SK-N-SH (cell line): ENCODE measurements at regions not wholly inside any gene's neighbourhood (a gene's known extent, or its start where the extent isn't known, plus 50 kb on each side); places are given as distances from the start of the nearest gene placed in this dataset.

Experiments
- CTCF ChIA-PET: fragments of 300-600, 350-600 bp; formaldehyde crosslinking; extraction: SDS; loops from one replicate; lab custom pipeline; 2021; lab: Yijun Ruan, JAX
- POLR2A ChIA-PET: fragments of 350-600 bp; sonication (Branson Sonifier 250); formaldehyde crosslinking; extraction: SDS; loops from one replicate; lab custom pipeline; 2020; ENCODE audit warnings: antibody characterized with exemption, inconsistent platforms; lab: Yijun Ruan, JAX
- DNase-seq: peaks from one replicate; pipeline ENCODE4 v3.0.0; 2012
- H2AFZ ChIP-seq: fragments of 200-600 bp; sonication (generic); 2 replicates; pipeline ENCODE4 v1.8.1; 2016; ENCODE audit warnings: antibody characterized with exemption, mild to moderate bottlenecking, low read depth
- H3F3A ChIP-seq: fragments of 200-600 bp; sonication (generic); replicated peaks from 2 replicates; pipeline ENCODE3; 2016; ENCODE audit warnings: antibody characterized with exemption, mild to moderate bottlenecking; ENCODE audit not compliant: insufficient read depth
- H3K27ac ChIP-seq, 2 experiments: fragments of 200-500 bp in 1 of 2; fragments of 200-600 bp in 1 of 2; sonication (Bioruptor generic) in 1 of 2; sonication (generic), shearing (Covaris generic) in 1 of 2; 2 replicates each; pipeline versions ENCODE4 v1.5.1 to v1.6.1; 2014 to 2016; ENCODE audit warnings: low read depth in 2 of 2, inconsistent platforms in 1 of 2, low read length in 1 of 2, mild to moderate bottlenecking in 1 of 2, mixed read lengths in 1 of 2
- H3K27me3 ChIP-seq: fragments of 200-600 bp; sonication (generic), shearing (Covaris generic); 2 replicates; pipeline ENCODE4 v1.6.1; 2016; ENCODE audit warnings: mixed run types; ENCODE audit not compliant: insufficient read depth
- H3K36me3 ChIP-seq, 2 experiments: fragments of 200-500 bp in 1 of 2; fragments of 200-600 bp in 1 of 2; sonication (Bioruptor generic) in 1 of 2; sonication (generic) in 1 of 2; replicated peaks in 1 of 2; 2 replicates each; pipeline versions ENCODE3 to v1.5.1; 2014 to 2016; ENCODE audit warnings: low read length in 1 of 2, mild to moderate bottlenecking in 1 of 2; ENCODE audit not compliant: insufficient read depth in 2 of 2, control insufficient read depth in 1 of 2
- H3K4me1 ChIP-seq, 2 experiments: fragments of 200-500 bp in 1 of 2; fragments of 200-600 bp in 1 of 2; sonication (Bioruptor generic) in 1 of 2; sonication (generic), shearing (Covaris generic) in 1 of 2; 2 replicates each; pipeline versions ENCODE4 v1.5.1 to v1.6.1; 2014 to 2016; ENCODE audit warnings: low read depth in 1 of 2, low read length in 1 of 2, mixed run types in 1 of 2; ENCODE audit not compliant: insufficient read depth in 2 of 2, control insufficient read depth in 1 of 2
- H3K4me2 ChIP-seq: fragments of 200-600 bp; sonication (generic), shearing (Covaris generic); 2 replicates; pipeline ENCODE4 v1.6.1; 2017; ENCODE audit warnings: mixed run types
- H3K4me3 ChIP-seq, 2 experiments: fragments of 200-500 bp in 1 of 2; fragments of 200-600 bp in 1 of 2; sonication (Bioruptor generic) in 1 of 2; sonication (generic), shearing (Covaris generic) in 1 of 2; 2 replicates each; pipeline versions ENCODE4 v1.5.1 to v1.8.1; 2014 to 2016; ENCODE audit warnings: low read depth in 2 of 2, inconsistent platforms in 1 of 2, low read length in 1 of 2, mild to moderate bottlenecking in 1 of 2, mixed read lengths in 1 of 2, moderate library complexity in 1 of 2
- H3K79me2 ChIP-seq: fragments of 200-600 bp; sonication (generic); 2 replicates; pipeline ENCODE4 v1.8.1; 2017; ENCODE audit warnings: mild to moderate bottlenecking; ENCODE audit not compliant: insufficient read depth
- H3K9ac ChIP-seq: fragments of 200-600 bp; sonication (generic); 2 replicates; pipeline ENCODE4 v1.6.1; 2017; ENCODE audit warnings: mixed run types
- H3K9me2 ChIP-seq: fragments of 200-600 bp; sonication (generic); 2 replicates; pipeline ENCODE4 v1.6.1; 2017; ENCODE audit warnings: mixed run types
- H3K9me3 ChIP-seq: fragments of 200-600 bp; sonication (generic); 2 replicates; pipeline ENCODE4 v1.6.1; 2017; ENCODE audit warnings: mixed run types, mild to moderate bottlenecking, moderate library complexity
- H4K20me1 ChIP-seq: fragments of 200-600 bp; sonication (generic); 2 replicates; pipeline ENCODE4 v1.6.1; 2017; ENCODE audit warnings: mild to moderate bottlenecking, mixed run types; ENCODE audit not compliant: insufficient read depth
- FOXM1 ChIP-seq: IDR thresholded peaks from 2 replicates; pipeline ENCODE4 v1.4.0; 2012; ENCODE audit warnings: low read depth, mild to moderate bottlenecking
- IRF3 ChIP-seq: fragments of 150-350 bp; IDR thresholded peaks from 2 replicates; pipeline ENCODE4 v1.6.1; 2016; ENCODE audit warnings: mild to moderate bottlenecking, low read depth, low read length
- REST ChIP-seq: IDR thresholded peaks from 2 replicates; pipeline ENCODE4 v1.6.1; 2012; ENCODE audit warnings: mild to moderate bottlenecking, low read depth, low read length, moderate library complexity
- SIN3A ChIP-seq: IDR thresholded peaks from 2 replicates; pipeline ENCODE4 v1.6.1; 2012; ENCODE audit warnings: low read depth, mild to moderate bottlenecking, low read length, moderate library complexity, borderline replicate concordance
- WGBS: methylation state at CpG from one replicate; pipeline ENCODE4 v1.1.6; 2017; ENCODE audit warnings: low lambda C conversion rate; 5-methylcytosine and 5-hydroxymethylcytosine counted together
- TF ChIP-seq, protein P1 (sequence below): fragments of 200-600 bp; sonication (generic); IDR thresholded peaks from 2 replicates; pipeline ENCODE4 v1.6.1; 2017; ENCODE audit warnings: antibody characterized with exemption, mild to moderate bottlenecking, moderate library complexity

DNA sequence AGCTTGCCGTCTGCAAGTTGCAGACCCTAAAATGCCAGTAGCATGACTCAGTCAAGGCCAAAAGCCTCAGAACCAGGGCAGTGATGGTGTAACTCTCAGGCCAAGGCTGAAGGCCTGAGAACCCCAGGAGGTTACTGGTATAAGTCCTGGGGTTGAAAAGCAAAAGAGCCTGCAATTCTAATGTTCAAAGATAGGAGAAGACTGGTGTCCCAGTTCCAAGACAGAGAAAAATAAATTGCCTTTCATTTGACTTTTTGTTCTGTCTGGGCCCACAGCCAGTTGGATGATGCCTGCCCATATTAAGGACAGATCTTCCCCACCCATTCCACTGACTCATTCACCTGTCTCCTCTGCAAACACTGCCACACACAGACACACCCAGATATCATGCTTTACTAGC, 673.2 kb downstream of the CDH18 start:
- no peaks in the 10 kb centered on the region for H3K79me2 ChIP-seq
- TF ChIP-seq FOXM1 (no peak), REST (no peak)
- TF ChIP-seq, protein P1, sequence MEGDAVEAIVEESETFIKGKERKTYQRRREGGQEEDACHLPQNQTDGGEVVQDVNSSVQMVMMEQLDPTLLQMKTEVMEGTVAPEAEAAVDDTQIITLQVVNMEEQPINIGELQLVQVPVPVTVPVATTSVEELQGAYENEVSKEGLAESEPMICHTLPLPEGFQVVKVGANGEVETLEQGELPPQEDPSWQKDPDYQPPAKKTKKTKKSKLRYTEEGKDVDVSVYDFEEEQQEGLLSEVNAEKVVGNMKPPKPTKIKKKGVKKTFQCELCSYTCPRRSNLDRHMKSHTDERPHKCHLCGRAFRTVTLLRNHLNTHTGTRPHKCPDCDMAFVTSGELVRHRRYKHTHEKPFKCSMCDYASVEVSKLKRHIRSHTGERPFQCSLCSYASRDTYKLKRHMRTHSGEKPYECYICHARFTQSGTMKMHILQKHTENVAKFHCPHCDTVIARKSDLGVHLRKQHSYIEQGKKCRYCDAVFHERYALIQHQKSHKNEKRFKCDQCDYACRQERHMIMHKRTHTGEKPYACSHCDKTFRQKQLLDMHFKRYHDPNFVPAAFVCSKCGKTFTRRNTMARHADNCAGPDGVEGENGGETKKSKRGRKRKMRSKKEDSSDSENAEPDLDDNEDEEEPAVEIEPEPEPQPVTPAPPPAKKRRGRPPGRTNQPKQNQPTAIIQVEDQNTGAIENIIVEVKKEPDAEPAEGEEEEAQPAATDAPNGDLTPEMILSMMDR = peak; percentile 17; the same call in 1 of the 2 replicates
- ChIA-PET CTCF (interaction anchor here (0.7 kb wide), 1 partner anchor 867 kb away, joined by 3 read pairs; no protein-coding TSS in a partner anchor), POLR2A (no interaction called here)
- peaks cover 0 to 4% of the 10 kb centered on the region in 2 experiments; a peak in 1 of 4 replicates for H3K4me1 ChIP-seq
- H3K27me3 ChIP-seq = no peaks in the 10 kb centered on the region
- no peaks in the 10 kb centered on the region for H3K9me3 ChIP-seq
- no peaks in the 10 kb centered on the region for H3K9me2 ChIP-seq
- no peak overlapping the region for H2AFZ ChIP-seq
- no peaks in the 10 kb centered on the region for H4K20me1 ChIP-seq
- H3K4me2 ChIP-seq = no peak overlapping the region
- H3F3A ChIP-seq = no peaks in the 10 kb centered on the region
- H3K4me3 ChIP-seq = no peak overlapping the region
- H3K9ac ChIP-seq = no peak overlapping the region
- no peak overlapping the region for H3K27ac ChIP-seq
- no peaks in the 10 kb centered on the region for H3K36me3 ChIP-seq
- DNase-seq = no peak
- WGBS = 5% methylated on average over 1 of the region's 1 CpG

DNA sequence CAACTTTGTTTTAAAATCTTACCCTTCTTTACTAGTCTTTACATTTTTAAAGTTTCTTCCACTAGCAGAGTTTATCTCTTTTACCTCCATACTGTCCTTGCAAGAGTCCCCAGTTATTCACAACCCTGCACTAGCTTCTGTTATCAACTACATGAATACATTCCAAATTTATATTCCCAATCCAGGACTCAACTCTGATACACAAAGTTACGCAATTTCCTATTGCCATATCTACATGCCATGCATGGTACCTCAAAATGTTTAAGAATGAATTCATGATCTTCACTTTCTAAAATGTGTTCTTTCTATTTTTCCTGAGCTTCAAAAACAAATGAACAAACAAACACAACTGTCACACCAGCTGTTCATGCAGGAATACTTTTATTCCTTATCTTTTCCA, 668.7 kb downstream of the CDH18 start:
- no peak overlapping the region for H3K4me2 ChIP-seq
- ChIA-PET POLR2A (no interaction called here), CTCF (no interaction called here)
- WGBS = 39% methylated on average over 1 of the region's 1 CpG
- TF ChIP-seq IRF3 = no peak
- TF ChIP-seq SIN3A = no peak
- no peaks in the 10 kb centered on the region for H3K79me2 ChIP-seq
- no peaks in the 10 kb centered on the region for H3K9me2 ChIP-seq
- H3K4me3 ChIP-seq = no peak overlapping the region
- DNase-seq = no peak
- no peaks in the 10 kb centered on the region for H4K20me1 ChIP-seq
- no peaks in the 10 kb centered on the region for H3K9me3 ChIP-seq
- no peak overlapping the region for H2AFZ ChIP-seq
- H3K27me3 ChIP-seq = no peaks in the 10 kb centered on the region
- no peak overlapping the region for H3K9ac ChIP-seq
- H3K27ac ChIP-seq = no peak overlapping the region
- H3F3A ChIP-seq = no peaks in the 10 kb centered on the region
- peaks cover 0 to 4% of the 10 kb centered on the region in 2 experiments; a peak in 1 of 4 replicates for H3K4me1 ChIP-seq
- H3K36me3 ChIP-seq = no peaks in the 10 kb centered on the region
